GDM1 (cell line): ENCODE measurements at regions not wholly inside any gene's neighbourhood (a gene's known extent, or its start where the extent isn't known, plus 50 kb on each side); places are given as distances from the start of the nearest gene placed in this dataset.

Experiments
- DNase-seq: peaks from one replicate; lab custom pipeline; 2025; lab: John Stamatoyannopoulos, UW

DNA sequence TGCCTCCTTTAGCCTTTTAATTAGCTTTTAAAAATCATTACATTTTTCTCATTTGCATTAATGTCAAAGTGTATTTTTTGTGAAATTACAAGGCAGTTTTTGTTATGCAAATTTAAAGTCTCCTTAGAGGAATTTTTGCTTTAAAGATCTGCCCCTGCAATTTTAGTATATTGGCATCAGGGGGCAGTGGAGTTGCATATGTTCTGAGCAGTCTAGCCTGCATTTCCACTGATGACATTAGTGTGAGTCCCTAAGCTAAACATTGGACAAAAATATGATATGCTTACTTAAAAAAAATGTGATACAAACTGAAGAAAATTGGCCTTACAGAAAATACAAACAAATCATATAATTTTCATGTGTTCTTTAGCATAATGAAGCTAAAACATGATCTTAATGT is 426.5 kb downstream of the SLC4A3 start:
- DNase-seq, result no peak

DNA sequence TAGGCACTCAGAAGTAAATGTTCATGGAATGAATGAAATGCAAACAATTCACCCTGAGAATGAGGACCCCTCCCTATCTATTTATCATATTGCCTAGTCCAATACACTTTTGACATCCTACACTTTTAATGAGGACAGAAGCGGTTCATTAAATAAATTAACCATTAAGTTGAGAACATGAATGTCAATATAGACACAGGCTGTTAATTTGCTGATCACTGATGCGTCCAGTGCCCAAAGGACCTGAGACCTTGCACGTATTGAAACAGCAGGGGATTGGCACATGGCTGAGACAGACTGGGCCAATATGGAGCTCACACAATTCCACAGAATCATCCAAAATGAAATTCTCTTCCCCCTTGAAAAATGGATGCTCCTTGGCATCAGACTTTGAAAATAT is 430.0 kb downstream of the SLC4A3 start:
- no peak for DNase-seq

DNA sequence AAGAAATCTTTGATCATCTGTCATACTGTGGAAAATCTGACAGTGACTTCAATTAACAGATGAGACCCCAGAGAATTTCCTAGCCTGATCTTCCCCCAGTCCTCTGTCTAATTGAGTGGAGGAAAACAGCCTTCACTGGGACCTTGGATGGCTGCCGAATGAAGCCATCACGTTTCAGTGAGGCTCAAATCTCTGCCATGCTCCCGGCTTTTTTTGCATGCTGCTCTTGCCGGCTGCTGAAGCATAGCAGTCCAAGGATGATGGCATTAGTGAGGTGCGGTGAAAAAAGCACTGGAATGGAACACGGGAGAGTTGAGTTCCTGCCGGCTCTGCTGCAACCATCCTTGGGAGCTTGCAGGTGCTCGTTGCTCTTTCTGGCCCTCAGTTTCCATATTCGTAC is 430.5 kb downstream of the SLC4A3 start:
- no peak for DNase-seq

DNA sequence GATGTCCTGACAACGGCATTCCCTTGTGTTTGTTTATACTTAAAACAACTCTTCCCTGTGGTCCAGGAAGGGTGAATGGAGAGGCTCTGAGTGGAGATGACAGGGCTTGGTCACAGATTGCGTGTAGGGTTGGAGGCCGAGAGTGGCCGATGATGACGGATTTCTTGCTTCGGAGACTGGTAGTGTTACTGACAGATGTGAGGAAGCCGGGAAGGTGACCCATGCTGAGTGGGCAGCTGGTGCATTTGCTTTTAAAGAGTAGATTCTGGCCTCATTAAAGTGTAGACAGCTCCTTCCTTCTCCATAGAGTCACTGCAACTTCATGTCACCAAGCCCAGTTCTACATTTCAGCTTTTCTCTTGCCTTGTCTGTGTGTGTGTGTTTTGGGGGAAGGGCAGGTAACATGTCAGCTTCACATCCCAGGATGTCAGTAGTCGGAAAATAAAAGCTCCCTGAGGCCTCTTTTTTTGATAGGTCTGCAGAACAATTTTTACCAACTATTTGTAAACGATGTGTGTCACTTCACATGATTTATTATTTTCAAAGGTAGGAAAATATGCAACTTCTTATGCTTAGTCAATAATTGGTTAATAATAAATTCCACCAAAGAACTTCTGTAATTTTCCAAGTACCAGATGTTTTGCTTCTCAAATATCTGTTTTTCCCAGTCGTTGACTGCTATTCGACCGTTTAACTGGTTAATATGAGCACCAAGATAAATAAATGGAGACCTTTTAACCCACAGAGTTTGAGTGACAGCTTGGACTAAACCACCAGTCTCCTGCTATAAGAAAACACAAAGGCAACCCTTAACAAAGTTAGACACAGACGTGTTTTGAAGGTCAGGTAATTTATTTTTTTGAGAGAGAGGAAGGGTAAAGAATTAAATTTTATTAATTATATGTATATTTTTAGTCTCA is 436.9 kb downstream of the SLC4A3 start:
- no peak for DNase-seq

DNA sequence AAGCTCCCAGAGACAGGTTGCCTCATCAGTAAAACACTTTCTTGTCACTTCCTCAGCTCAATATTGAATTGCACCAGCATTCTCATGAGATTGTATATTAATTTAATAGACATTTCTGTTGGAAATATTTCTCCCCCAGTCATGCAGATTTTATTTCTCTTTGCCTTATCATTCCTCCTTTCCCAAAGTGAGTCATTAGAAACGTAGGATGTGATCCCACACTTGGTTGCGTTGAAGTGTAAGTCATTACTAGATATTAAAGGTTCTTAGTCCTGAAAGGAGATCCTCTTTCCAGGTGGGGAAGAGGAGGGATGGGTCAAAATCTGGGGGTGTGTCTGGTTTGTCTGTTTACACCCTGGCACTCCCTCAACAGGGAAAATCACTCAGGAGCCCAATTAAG is 438.2 kb downstream of the SLC4A3 start:
- DNase-seq, result no peak

DNA sequence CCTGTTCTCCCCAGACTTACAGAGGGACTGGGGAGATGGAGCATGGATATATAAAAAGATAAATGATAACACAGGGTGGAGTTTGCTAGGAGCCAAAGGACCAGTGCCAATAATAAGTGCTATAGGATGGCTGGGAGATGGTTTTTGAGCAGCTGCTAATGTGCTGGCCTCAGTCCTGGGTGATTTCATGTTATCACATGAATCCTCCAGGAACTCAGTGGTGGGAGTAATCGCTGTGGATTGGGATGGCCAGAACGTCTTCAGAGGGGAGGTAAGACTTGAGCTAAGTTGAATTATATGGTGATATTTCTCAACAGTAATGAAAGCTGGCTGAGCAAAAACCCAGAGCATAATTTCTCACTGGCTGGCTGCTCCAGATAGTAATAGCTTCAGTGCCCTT is 441.4 kb downstream of the SLC4A3 start:
- DNase-seq, result no peak

DNA sequence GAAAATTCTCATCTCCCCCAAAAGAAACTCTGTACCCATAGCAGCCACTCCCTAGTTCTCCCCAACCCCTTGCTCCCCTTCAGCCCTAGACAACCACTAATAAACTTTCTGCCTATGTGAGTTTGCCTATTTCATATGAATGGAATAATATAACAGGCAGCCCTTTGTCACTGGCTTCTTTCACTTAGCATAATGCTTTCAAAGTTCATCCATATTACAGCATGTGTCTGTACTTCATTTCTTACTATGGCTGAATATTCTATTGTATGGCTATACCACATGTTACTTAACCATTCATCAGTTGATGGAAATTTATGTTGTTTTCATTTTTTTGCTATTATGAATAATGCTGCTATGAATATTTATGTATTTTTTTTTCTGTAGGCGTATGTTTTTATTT is 442.9 kb downstream of the SLC4A3 start:
- DNase-seq, result no peak

DNA sequence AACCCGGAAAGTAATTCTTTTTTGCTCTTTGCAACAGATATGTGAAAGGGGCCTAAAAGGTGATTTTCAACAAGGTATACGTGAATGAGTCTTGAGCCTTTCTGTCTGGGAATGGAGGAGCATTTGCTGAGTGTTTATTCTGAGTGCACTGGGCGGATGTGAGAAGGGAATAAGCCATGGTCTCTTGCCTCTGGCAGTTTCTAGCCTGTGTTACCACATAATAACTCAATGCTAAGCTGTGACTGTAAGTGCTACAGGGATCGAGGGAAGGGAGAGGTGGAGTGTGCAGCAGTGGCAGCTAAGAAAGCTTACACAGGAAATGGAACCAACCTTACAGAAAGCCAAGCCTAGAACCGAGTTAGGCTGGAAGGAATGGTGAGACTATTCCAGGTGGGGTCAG is 444.3 kb downstream of the SLC4A3 start:
- no peak for DNase-seq

DNA sequence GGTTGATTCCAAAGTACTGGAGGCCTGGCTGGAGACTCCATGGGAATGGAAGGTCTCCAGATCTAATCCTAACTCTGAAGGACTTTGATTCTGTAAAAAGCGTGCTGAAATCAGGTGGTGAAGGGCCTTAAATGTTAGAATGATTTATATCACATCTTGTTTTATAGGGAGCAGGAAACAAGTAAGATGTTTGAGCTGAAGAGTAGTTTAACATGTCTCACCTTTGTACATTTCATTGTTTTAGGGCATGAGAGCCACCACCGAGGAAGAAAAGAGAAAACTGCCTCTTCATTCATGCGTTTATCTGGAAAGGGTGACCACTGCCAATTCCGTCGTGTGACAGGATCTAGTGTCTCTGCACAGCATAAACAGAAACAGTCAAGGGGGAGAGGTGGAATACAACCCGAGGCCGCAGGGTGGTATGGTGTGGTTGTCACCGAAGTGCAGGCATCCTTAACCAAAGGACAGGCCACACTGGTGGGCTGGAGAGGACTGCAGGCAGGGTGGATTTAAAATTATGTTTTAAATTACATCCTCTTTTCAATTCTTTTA is 445.3 kb downstream of the SLC4A3 start:
- DNase-seq, result no peak

DNA sequence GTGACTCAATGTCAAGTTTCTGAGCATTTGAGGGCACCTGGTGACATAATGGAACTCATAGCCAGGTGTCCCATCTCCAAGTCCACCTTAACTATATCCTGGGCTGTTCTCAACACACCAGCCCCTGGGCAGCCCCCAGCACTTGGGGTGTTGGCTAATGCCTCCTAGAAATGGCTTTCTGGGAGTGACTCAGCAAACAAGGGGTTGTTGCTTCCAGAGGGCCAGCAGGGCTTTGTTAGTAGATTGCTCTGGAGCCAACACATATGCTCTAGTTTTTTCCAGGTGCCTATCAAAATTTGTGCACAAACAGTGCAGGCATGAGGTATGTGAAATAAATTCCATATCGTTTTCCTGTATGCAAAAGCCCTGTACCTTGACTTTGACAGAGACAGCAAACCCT is 448.4 kb downstream of the SLC4A3 start:
- no peak for DNase-seq

DNA sequence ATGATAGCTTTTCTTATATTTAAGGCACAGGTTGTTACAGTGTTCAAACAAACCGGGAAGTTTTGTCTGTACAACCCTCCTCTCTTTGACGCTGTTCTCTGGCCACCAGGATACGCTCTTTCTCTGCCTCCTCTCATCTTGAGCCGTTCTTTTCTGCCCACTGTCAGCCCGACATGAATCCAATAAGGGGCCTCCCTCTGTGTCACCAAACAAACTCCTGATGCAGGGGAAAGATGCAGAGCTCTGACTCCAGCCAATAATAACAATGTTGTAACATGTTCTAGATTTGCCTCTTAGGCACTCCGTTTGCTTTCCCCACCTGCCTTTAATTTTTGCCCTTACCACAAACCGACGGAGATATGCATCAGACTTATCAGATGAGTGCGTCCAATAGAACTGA is 449.3 kb downstream of the SLC4A3 start:
- no peak for DNase-seq

DNA sequence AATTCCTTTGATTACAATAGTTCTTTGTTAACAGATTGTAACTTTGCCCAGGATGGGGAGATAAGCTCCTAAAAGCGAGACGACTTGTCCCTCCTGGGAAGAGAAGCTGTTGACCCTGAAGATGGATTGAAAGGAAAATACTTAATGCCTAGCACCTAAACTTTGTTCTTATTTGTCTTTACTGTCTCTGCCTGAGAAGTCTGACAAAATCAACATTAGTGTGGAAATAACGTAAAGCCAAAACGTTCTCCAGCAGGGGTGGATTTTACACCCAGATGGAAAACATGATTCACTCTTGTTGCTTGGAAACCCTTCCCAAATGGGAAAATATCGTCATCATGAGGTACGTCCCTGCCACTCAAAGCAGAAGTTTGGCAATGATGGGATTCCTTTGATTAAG is 450.1 kb downstream of the SLC4A3 start:
- no peak for DNase-seq

DNA sequence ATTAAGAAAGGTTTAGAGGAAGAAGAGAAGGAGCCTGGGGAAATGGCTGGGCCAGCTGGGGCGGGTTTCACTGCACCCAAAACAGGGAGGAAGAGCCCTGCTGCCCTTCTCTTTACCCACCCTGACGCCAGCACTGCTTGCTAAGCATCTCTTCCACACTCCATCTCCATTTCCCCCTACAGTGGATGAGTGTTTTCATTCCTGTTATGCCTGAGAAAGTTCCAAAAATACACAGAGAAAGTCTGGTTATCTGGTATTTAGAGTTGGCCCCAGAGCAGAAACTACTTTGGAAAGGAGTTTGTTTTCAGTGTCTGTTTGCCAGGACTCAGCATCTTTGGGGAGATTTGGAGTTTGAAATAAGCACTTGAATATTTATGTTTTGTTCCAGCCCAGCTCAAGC is 451.0 kb downstream of the SLC4A3 start:
- no peak for DNase-seq

DNA sequence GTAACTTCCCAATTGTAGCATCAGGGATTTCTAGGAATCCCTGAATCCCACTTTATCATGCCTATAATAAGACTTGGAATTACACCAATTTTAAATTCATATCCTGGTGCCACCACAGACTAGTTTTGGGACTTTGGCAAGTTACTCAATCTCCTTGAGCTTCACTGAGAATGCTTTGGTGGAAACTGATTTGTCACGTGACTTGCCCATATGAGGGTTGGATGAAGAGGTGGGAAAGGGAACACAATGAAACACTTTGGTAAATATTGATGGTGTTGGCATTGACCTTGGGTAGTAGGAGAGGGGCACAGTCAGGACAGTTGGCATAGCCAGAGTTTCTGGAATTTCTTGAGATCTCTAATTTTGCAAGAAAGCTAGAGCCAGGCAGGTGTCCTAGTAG is 452.2 kb downstream of the SLC4A3 start:
- DNase-seq, result no peak

DNA sequence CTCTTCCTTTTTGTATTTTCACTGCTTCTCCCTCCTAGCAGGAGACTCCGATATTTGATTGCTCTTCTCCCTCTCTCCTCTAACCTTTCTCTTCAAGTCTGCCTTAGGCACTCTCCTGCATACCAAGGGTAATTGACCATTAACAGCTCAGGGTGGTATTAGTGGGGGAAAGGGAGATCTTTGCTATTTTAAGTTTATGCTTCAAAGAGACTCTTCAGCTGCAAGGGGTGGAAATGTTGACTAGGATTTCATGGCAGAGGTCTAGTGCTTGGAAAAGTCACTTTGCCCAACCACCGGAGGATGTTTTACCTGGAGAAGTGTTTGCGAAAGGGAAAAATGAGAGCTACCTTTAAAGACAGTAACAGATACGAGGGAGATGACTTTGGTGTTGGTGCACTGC is 453.7 kb downstream of the SLC4A3 start:
- no peak for DNase-seq

DNA sequence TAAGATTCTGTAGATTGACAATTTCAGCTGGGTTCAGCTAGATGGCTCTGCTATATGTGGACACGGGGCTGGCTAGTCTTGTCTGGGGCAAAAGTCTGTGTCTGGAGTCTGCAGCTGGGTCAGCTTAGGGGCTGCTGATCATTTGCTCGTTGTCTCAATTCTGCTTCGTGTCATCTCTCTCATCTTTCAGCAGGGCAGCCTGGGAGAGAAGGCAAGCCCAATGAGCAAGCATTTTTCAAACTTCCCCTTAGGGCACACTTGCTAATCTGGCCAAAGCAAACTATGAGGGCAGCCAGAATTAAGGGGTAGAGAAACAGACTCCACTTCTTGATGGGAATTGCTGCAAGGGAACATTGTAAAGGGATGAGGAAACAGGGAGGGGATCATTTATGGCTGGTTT is 462.6 kb downstream of the SLC4A3 start:
- no peak for DNase-seq

DNA sequence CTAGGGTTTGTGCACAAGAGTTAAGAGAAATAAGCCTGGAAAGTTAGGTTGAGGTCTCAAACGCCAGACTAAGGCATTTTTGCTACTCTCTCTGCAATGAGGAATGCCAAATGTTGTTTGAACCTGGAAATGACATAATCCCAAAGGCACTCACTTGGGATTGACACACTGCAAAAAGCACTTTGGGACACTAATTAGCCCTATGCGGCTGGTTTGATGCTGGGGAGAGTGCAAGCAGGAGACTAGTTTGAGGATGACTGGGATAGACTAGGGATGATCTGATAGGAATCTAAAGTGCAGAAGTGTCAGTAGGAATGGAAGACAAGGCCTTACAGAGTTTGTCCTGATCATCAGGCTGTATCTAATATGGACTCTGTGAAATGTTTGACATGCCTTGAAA is 469.0 kb downstream of the SLC4A3 start:
- no peak for DNase-seq

DNA sequence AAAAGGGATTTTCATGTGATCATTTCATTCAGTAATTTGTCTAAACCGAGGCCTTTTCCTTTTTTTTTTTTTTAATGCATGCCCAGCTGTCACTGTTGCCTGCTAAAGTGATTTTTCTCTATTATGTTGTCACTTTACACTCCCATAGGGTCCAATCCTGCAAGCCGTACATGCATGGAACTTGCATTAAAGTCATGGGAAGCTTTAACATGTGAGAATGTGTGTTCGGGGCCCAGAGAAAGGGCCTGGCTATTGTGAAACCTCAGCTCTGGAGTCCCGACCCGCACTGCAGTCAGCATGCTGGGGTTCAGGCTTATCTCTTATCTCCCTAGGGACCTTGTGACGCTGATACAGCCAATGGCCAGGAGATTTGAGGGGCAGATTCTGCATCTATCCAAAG is 474.6 kb downstream of the SLC4A3 start:
- DNase-seq, result no peak

DNA sequence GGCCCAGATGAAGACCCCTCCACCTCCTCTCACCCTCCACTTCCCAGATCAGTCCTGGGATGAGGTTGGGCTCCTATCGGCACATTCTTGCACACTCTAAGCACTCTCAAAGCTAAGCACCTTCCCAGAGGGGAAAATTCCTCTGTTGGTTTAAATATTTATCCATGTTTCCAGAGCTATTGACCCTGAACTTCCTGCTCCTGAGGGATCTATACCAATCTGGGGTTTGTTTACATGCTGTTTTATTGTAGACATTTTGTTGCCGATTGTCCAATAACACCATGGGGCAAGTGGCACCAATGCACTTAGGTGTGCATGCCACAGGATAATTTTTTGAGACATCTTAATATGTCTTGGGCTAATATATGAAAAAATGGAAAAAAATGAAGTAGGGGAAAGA is 476.2 kb downstream of the SLC4A3 start:
- no peak for DNase-seq

DNA sequence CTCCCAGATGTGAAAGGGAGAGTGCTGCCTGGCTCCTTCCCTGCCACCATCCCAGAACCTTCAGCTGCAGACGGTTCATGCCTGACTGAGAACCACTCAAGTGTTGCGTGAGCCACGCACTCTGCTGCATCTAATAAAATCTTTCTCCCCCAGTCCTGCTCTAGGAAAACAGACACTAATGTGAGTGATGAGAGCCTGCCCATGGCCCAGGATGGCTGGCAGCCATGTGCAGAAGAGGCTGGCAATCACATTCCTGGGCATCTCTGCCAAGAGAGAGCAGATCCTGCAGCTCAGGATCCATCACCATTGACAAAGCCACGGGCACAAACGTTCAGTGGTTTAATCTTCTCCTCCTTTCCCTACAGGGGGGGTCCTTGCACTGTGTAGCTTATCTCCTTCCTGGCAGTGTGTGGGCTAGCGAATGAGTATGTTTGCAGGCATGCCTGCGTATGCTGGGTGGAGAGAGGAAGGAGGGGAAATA is 477.5 kb downstream of the SLC4A3 start:
- no peak for DNase-seq

DNA sequence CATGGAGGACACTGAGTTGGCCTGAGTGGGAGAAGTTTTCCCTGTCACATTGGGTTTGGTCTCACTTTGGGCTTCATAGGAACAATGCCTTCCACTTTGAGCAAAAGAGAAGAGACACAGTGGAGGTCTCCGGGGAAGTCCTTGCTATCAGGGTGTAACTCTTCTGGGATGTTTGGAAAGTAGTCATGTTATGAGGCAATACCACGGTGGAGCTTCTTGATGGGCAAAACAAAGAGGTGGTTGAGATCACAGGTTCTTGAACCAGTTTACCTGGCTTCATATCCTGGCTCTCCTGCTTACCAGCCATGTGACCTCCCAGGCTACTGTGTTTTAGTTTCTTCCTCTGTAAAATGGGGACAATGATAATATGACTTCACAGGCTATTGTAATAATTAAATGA is 478.6 kb downstream of the SLC4A3 start:
- no peak for DNase-seq

DNA sequence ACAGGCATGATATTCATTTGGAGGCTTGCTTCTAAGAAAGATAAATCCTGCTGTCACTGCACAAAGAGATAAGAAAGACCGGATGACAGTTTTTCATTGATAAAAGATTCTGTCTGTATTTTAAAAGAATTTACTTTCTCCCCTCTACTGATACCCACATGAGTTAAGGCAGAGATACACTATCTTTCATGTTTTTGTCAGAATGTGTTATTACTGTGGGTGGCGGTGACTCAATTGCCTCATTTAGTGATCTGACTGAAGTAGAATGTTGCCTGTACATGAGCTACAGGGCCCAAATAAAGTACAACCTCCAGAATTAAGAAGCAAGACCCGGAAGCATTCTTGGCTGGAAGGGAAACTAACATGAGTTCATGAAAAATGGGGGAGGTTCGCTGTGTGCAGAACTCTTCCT is 480.0 kb downstream of the SLC4A3 start:
- DNase-seq, result no peak

DNA sequence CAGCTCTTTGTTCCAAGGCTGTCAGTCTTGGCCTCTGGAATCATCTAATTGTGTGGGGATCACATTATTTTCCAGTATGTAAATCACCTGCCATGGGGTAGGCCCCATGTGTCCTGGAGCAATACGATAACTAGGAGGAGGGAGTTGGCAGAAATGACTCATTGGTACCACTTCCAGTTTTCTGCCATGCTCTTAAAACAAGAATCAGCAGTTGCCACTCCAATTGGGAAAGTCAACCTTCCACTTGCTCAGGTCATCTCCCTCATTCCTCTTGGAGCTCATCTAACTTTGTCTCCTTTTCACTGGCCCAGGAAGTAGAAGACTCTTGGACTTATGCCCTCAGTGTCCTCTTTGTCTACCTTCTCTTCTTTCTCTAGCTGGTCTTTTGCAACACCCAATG is 487.0 kb downstream of the SLC4A3 start:
- no peak for DNase-seq

DNA sequence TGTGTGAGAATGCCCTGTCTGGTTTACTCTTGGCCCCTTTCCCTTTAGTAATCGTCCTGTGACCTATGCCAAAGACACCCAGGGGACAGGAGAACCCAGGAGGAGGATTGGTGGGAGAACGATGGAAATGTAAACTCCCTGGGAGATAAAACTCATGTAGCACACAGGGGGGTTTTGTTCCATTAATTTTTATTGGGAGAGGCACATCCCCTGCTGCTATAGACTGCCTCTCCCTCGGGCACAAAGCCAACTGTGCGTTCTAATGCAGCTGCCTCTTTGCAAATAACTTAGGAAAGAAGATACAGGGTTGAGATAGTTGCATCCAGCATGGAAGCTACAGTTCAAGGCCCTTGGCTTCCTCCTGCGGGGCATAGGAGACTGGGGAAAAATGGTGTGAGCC is 489.6 kb downstream of the SLC4A3 start:
- DNase-seq, result no peak
